ENCODE measurements at regions not wholly inside any gene's neighbourhood (a gene's known extent, or its start where the extent isn't known, plus 50 kb on each side); places are given as distances from the start of the nearest gene placed in this dataset.

DNA sequence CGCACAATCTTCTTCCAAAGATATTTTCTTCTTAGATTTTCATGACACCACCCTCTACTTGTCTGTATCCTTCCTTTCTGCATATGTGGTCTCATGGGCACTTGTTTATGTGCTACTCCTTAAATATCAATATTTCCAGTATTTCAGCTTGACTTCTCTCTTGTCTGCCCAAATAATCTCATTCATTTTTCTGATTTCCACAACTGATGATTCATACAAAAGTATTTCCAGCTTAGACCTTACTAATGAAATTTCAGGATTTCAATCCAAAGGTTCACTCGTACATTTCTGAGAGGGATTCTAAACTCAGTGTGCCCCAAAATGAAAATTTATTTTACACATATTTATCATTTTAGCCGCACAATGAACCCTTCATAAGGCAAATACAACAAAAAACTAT is 928.9 kb upstream of the C9orf72 start:
- no peak for DNase-seq (ENCODE audit: extremely low read depth in 1 of 4, low spot score in 3 of 4)
- no peaks in the 10 kb centered on the region for H3K27me3 ChIP-seq (ENCODE audit: control insufficient read depth in 2 of 2, insufficient read depth in 2 of 2, low read length in 2 of 2)
- H2AFZ ChIP-seq (ENCODE audit: low read depth, low read length): no peak overlapping the region
- no CpG with 5 or more reads among the region's 3 CpGs for WGBS (ENCODE audit: insufficient coverage, low coverage, missing lambda C conversion rate)
- H3K9me3 ChIP-seq (replicated peaks; ENCODE audit: control insufficient read depth, insufficient read depth, low read depth, low read length): no peaks in the 10 kb centered on the region
- H3K27ac ChIP-seq (ENCODE audit: extremely low read depth, low read depth, low read length): no peak overlapping the region
- intact Hi-C loops (cut with micrococcal nuclease): no loop called here
- no peaks in the 10 kb centered on the region for H3K79me2 ChIP-seq (ENCODE audit: control insufficient read depth, insufficient read depth, low read length)
- no peak for FAIRE-seq
- no peak overlapping the region for H3K9ac ChIP-seq (ENCODE audit: insufficient read depth in 1 of 2, low read depth in 2 of 2, low read length in 2 of 2)
- no peaks in the 10 kb centered on the region for H3K36me3 ChIP-seq (ENCODE audit: control insufficient read depth, insufficient read depth, low read length)
- H3K4me3 ChIP-seq: no peak overlapping the region
- no TSS peak for BruUV-seq (replicated peaks)
- in situ Hi-C loops (cut with MboI): no loop called here
- ATAC-seq: no peak
- no peaks in the 10 kb centered on the region for H3K4me1 ChIP-seq (replicated peaks in 1 of 2; ENCODE audit: control insufficient read depth in 2 of 2, insufficient read depth in 2 of 2, low read length in 2 of 2)
- ChIA-PET POLR2A (no interaction called here), CTCF (ENCODE audit: low intra/inter-chr PET ratio) (no interaction called here)
- H3K9me1 ChIP-seq (ENCODE audit: control insufficient read depth, insufficient read depth, low read length): no peaks in the 10 kb centered on the region
- H3K4me2 ChIP-seq (ENCODE audit: insufficient read depth, low read length): no peak overlapping the region
- no peaks in the 10 kb centered on the region for H4K20me1 ChIP-seq (replicated peaks; ENCODE audit: control insufficient read depth, insufficient read depth, low read length)
- no peak for TF ChIP-seq MAZ (CRISPR knock-in tag; conservative IDR thresholded peaks at IDR 0.05 in 1 of 2, IDR thresholded peaks at IDR 0.05 in 1 of 2)
- no peak for TF ChIP-seq TBP (optimal IDR thresholded peaks at IDR 0.05; ENCODE audit: low read depth, low read length)
- no peak for TF ChIP-seq XRCC3 (IDR thresholded peaks at IDR 0.05)
- TF ChIP-seq TAF15 (IDR thresholded peaks at IDR 0.05; ENCODE audit: low read depth, low read length): no peak
- TF ChIP-seq TCFL5 (CRISPR knock-in tag; conservative IDR thresholded peaks at IDR 0.05): no peak
- TF ChIP-seq TRIM24 (IDR thresholded peaks at IDR 0.05): no peak
- no peak for TF ChIP-seq ZNF274 (IDR thresholded peaks at IDR 0.05; ENCODE audit: borderline replicate concordance, low read depth, low read length)
- TF ChIP-seq ZNF224 (CRISPR knock-in tag; IDR thresholded peaks at IDR 0.05): no peak
- no peak for TF ChIP-seq JUNB (CRISPR knock-in tag; conservative IDR thresholded peaks at IDR 0.05)
- TF ChIP-seq ZBTB11 (CRISPR knock-in tag; IDR thresholded peaks at IDR 0.05): no peak

All from K562 (cell line).